ENCODE measurements at regions not wholly inside any gene's neighbourhood (a gene's known extent, or its start where the extent isn't known, plus 50 kb on each side); places are given as distances from the start of the nearest gene placed in this dataset.

- DNase-seq: no peak
Measured at GRCh38 chr10:124346831-124347230, 71.9 kb downstream of the OAT start.

- no peak for DNase-seq
Measured at GRCh38 chr10:124345521-124345920, 73.2 kb downstream of the OAT start.

DNA sequence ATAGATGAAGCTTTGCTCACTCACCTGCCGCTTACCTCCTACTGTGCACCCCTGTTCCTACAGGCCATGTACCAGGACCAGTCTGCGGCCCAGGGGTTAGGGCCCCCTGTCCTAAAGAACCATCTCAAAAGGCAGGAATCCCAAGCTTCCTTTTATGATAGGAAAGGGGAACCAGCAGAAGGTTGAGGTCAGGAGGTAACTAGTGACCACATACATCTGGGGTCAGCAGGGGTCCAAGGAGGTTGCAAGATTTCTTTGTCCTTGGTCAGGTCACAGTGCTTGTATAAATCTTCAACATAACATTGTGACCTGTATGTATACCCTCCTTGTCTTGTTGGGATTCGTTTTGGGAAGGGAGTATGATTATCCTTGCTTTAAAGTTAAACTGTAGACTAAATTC lies 73.8 kb downstream of the OAT start:
- DNase-seq: no peak

DNA sequence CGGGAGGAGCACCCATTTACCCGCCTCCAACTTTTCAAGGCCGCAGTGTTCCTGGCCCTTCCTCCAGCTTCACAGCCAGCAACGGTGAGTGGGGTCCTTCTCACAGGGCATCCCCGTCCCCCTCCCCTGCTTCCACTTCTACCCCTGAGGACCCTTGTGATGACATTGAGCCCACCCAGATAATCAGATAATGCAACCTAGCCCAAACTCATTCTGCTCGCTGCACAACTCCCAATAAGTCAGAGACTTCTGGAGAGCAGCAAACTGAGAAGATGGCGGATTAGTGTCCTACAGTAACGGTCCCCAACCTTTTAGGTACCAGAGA lies 74.5 kb downstream of the OAT start:
- no peak for DNase-seq

- no peak for DNase-seq
Measured at GRCh38 chr10:124343351-124344265, 75.1 kb downstream of the OAT start.

DNA sequence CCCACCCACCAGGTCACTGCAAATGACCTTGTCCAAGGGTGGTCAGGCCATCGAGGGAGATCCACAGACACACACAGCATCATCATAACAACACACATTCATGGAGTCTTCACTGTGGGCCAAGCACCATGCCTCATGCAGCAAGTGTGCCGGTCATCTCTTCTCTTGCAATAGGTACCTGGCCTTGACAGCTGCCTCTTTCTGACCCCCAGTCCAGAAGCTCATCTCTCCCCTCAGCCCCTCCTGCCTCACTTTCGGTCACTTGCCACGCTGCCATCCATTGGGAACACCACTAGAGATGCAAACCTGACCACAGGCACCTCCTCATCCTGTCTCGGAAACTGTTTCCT lies 75.9 kb downstream of the OAT start:
- DNase-seq: no peak

DNA sequence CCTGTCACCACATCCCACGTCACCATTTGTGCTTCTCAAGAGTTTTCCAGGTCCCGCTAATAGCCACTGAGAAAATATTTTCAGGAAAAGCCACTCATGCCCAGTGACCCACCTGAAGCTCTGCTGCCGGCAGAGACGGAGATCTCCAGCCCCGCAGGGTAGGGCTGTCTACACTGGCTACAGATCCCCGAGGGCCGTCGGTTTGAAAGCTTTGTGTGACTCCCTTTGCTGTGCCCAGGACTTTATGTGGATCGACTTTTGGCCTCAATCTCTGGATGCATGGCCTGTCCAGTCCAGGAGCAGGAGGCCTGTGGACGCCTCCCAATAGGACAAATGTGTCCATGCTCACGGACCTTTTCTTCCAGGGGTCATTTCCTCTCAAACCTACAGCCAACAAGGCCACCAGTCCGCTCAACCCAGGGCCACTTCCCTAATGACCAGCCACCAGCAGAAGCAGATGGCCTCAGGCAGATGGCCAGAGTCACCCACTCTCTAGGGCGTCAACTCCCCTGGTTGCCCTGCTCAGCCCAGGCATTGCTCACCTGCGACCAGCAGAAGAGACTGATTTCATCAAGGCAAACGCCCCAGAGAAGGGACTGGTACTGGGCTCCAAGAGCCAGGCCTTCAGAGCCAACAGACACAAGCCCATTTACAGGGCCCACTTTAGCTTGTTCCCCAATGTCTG lies 76.4 kb downstream of the OAT start:
- no peak for DNase-seq

- DNase-seq: no peak
Measured at GRCh38 chr10:124341768-124342135, 77.0 kb downstream of the OAT start.

- peak; percentile 74 for DNase-seq
Measured at GRCh38 chr10:124340033-124340760, 78.5 kb downstream of the OAT start.

DNA sequence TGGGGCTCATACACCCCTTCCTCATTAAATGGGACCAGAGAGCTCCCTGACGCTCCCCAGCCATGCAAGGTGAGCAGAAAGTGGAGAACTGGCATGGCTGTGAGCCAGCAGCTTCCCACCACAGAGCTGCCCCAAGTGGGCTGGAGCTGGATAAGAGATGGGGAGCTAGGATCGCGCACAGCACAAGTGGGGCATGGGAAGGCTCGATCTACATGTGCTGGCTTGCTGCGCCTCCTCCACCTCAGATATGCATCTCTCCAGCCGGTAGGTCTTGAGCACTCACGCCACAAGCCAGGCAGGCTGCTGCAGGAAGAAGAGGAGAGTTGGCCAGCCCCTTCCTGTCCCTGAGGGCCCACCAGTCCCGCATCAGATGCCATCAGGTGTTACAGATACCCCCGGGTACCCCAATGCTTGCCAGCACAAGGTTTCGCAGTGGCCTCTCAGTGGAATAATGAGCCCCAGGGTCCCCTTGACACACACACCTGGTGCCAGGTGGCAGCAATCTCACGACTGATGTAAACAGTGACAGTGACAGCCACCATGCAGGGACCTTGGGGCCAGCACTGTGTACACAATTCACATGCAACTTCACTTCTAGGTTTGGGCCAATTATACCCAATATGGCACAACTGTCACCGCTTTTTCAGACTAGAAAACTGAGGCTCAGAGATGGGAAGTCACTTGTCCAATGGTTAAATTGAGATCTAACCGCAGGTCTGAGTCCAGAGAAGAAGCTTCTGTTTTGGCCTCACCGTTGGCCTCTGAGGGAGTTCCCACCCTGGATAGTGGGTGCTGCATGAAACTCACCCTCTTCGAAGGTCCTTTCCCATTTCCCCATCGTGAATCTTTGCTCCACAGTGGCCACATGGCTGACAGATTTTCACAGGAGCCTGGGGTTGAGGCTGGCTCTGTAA lies 79.3 kb downstream of the OAT start:
- DNase-seq: no peak

GRCh38 chr10:124338276-124338925 lies 80.3 kb downstream of the OAT start:
- DNase-seq: peak; percentile 16

- no peak for DNase-seq
Measured at GRCh38 chr10:124336186-124336585, 82.5 kb downstream of the OAT start.

DNA sequence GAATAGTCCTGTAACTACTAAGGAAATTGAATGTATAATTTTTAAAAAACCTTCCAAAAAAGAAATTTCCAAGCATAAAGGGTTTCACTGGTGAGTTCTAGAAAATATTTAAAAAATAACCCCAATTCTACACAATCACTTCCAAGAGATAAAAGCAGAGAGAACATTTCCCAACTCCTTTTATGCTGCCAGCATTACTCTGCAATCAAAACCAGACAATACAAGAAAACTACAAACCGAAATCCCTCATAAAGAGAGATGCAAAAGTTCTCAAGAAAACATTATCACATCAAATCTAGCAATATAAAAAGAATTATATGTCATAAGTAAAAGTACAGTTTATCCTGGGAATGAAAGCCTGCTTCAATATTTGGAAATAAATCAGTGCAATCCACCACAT lies 84.8 kb downstream of the OAT start:
- no peak for DNase-seq

DNA sequence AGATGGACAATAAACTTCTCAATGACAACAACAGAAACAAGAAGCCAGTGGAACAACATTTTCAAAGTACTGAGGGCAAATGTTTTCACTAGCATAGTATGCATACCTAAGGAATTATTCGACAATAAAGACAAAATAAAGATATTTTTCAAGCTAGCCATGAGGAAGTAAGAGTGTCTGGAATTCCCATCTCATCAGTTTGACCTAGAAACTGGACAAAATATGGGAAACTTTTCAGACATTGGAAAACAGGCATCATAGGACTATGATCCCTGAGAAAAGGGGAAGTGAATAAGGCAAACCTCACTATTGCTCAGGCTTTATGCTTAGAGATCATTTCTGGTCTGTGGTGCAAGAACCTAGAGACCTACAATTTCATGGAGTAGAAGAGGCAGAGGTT lies 86.3 kb downstream of the OAT start:
- no peak for DNase-seq

DNA sequence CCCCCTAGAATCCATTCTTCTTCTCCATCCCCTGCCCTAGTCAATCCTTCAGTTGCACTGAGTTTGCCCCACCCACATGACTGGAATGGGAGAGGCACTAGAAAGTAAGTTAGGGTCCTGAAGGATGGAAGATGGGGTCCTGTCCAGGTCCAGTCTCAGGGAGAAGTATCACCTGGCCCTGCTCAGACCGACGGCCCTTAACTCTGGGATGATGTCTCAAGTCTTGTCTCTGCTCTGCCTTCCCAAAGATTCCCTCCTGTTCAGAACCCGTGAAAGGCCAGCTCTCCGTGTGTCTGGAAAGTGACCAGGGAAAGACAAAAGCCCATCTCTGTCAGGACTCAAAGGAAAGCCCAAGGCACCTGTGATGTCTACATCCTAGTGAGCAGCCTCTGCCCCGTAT lies 88.8 kb downstream of the OAT start:
- no peak for DNase-seq

- DNase-seq: no peak
Measured at GRCh38 chr10:124329362-124329761, 89.4 kb downstream of the OAT start.

DNA sequence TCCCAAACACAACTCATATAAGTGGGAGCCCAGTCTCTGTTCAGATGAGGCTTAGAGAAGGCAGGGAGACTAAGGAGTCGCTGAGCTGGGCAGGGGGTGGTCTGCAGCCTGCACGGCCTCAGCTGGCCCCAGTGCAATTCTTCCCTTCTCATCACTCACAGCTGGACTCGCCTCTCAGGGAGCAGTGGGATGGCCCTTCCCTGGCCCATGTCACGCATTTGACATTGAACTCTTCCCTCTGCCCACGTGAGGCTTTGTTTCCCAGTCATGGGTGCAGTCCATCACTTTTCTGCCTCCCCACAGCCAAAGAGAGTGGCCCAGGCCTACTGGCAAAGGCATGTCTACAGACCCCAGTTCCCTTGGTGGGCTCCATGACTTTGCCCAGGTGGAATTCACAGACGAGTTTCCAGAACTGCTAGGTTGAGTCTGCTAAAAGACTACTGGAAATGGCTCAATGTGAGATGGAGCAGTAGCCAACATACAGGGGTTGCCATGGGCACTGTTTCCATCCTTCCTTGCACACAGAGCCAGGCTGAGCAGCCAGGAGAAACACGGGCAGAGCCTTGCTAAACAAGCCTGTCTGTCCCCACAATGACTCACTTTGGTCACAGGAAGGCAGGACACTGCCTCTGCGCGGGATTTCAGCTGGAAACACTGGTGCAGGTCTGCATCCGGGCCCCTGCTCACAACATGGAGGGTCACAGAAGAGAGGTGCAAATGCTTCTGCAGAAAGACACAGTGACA lies 90.1 kb downstream of the OAT start:
- DNase-seq: no peak

DNA sequence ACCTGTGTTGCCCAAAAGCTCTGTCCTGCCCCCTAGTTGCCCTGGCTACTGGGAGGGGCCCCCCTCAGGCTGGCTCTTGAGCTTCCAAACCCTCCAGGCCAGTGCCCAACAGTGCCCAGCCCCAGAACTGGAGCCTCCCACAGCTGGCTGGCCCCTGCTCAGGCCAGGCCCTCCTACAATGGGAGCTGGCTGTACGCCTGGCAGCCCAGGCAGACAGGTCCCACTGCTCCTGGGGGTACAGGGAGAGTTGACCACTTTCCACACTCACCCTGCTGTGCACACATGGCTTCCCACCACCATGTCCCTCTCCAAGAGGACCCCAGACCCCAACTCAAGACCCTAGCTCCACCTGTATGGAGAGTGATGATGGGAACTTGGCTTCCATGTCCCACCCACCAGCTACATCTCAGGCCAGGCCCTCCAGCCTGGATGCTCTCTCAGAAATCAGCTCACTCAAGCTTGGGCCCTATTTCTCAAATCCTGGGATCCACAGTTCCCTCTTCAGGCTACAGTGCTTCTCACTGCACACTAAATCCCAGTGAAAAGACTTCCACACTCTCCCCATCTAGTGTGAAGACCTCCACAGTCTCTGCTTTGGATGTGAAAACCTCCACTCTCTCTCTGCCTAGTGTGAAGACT lies 92.6 kb downstream of the OAT start:
- no peak for DNase-seq

DNA sequence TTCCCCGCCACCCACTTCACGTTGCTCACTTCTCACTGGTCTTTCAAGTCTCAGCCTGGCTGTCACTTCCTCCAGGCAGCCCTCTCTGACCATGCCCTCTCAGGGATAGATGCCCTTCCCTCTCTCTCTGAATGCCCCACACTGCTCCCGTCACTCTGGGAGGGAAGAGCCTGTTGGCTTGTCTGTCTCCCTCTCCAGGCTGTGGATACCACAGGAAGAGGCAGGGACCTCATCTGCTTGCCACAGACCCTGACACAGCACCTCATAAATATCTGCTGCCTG lies 93.1 kb downstream of the OAT start:
- no peak for DNase-seq

- no peak for DNase-seq
Measured at GRCh38 chr10:124324856-124325632, 93.7 kb downstream of the OAT start.

Measured in tongue (tissue), 1 donor.